ENCODE measurements at regions not wholly inside any gene's neighbourhood (a gene's known extent, or its start where the extent isn't known, plus 50 kb on each side); places are given as distances from the start of the nearest gene placed in this dataset.

- Histone ChIP-seq H3K27me3 (no peaks in the 10 kb centered on the region), H3K4me1 (no peaks in the 10 kb centered on the region), H3K36me3 (no peaks in the 10 kb centered on the region), H3K4me3 (ENCODE audit: low read depth, low read length) (no peak overlapping the region), H3K9me3 (no peaks in the 10 kb centered on the region)
- TF ChIP-seq, protein P1, sequence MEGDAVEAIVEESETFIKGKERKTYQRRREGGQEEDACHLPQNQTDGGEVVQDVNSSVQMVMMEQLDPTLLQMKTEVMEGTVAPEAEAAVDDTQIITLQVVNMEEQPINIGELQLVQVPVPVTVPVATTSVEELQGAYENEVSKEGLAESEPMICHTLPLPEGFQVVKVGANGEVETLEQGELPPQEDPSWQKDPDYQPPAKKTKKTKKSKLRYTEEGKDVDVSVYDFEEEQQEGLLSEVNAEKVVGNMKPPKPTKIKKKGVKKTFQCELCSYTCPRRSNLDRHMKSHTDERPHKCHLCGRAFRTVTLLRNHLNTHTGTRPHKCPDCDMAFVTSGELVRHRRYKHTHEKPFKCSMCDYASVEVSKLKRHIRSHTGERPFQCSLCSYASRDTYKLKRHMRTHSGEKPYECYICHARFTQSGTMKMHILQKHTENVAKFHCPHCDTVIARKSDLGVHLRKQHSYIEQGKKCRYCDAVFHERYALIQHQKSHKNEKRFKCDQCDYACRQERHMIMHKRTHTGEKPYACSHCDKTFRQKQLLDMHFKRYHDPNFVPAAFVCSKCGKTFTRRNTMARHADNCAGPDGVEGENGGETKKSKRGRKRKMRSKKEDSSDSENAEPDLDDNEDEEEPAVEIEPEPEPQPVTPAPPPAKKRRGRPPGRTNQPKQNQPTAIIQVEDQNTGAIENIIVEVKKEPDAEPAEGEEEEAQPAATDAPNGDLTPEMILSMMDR (IDR thresholded peaks at IDR 0.05; ENCODE audit: low read depth, low read length): no peak
- DNase-seq: no peak
Measured at GRCh38 chr20:10922941-10923340, 249.1 kb upstream of the JAG1 start.

GRCh38 chr20:10924644-10925201 is 250.9 kb upstream of the JAG1 start:
- H3K4me1 ChIP-seq: no peaks in the 10 kb centered on the region
- no peak overlapping the region for H3K4me3 ChIP-seq (ENCODE audit: low read depth, low read length)
- no peaks in the 10 kb centered on the region for H3K27me3 ChIP-seq
- DNase-seq: no peak
- H3K9me3 ChIP-seq: no peaks in the 10 kb centered on the region
- TF ChIP-seq, protein P1 (IDR thresholded peaks at IDR 0.05; ENCODE audit: low read depth, low read length): no peak
- H3K36me3 ChIP-seq: no peaks in the 10 kb centered on the region

DNA sequence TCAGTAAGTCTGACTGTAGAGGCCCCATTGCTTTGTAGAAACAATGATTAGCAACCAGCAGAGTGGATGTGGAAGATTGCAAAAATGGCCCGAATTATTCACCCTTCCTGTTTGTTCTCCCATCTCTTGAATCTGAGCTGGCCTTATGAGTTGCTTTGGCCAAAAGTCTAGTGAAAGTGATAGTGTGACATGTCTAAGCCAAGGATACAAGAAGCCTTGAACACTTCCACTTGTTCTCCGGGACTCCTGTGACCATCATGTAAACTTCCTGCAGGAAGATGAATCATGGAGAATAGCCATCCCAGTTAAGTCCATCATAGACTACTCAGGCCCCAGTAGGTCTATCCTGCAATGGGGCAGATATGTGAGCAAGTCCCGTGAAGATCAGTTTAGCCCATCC is 252.0 kb upstream of the JAG1 start:
- Histone ChIP-seq H3K4me3 (ENCODE audit: low read depth, low read length) (no peak overlapping the region), H3K27me3 (no peaks in the 10 kb centered on the region), H3K4me1 (no peaks in the 10 kb centered on the region), H3K36me3 (no peaks in the 10 kb centered on the region), H3K9me3 (no peaks in the 10 kb centered on the region)
- DNase-seq: no peak
- TF ChIP-seq, protein P1 (IDR thresholded peaks at IDR 0.05; ENCODE audit: low read depth, low read length): no peak

- no peaks in the 10 kb centered on the region for H3K9me3 ChIP-seq
- H3K36me3 ChIP-seq: no peaks in the 10 kb centered on the region
- H3K4me1 ChIP-seq: no peaks in the 10 kb centered on the region
- H3K4me3 ChIP-seq (ENCODE audit: low read depth, low read length): no peak overlapping the region
- no peak for DNase-seq
- no peaks in the 10 kb centered on the region for H3K27me3 ChIP-seq
- TF ChIP-seq, protein P1 (IDR thresholded peaks at IDR 0.05; ENCODE audit: low read depth, low read length): no peak
Measured at GRCh38 chr20:10927011-10927583, 253.3 kb upstream of the JAG1 start.

GRCh38 chr20:10927936-10928840 is 254.4 kb upstream of the JAG1 start:
- H3K4me3 ChIP-seq (ENCODE audit: low read depth, low read length): no peak overlapping the region
- H3K9me3 ChIP-seq: no peaks in the 10 kb centered on the region
- TF ChIP-seq, protein P1 (IDR thresholded peaks at IDR 0.05; ENCODE audit: low read depth, low read length): no peak
- H3K27me3 ChIP-seq: no peaks in the 10 kb centered on the region
- H3K36me3 ChIP-seq: no peaks in the 10 kb centered on the region
- DNase-seq: no peak
- H3K4me1 ChIP-seq: no peaks in the 10 kb centered on the region
